Epidermal melanocyte (primary cell): ENCODE measurements at regions not wholly inside any gene's neighbourhood (a gene's known extent, or its start where the extent isn't known, plus 50 kb on each side); places are given as distances from the start of the nearest gene placed in this dataset.
"Not testable (repeated sequence)": the region's sequence is repeated elsewhere in the genome, so short reads cannot be mapped to it uniquely, and the experiment has no call there.

Experiments
- DNase-seq: peaks from one replicate; pipeline ENCODE4 v3.0.0; 2011; ENCODE audit warnings: low spot score; ENCODE audit not compliant: insufficient read length

DNA sequence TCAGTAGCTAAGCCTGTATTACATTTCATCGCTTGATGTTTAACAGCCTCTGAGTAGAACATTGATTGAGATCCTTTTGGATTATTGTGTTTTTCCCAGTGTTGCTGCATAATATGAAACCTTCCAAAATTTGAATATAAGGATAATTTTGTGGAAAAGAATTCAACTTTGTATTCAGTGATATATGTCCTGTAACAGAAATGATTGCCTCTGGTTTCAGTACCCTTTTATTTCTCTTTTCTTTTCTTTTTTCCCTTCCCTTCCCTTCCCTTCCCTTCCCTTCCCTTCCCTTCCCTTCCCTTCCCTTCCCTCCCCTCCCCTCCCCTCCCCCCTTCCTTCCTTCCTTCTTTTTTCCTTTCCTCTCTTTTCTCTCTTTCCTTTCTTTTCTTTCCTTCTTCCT is 74.6 kb downstream of the UTRN start:
- no peak for DNase-seq

DNA sequence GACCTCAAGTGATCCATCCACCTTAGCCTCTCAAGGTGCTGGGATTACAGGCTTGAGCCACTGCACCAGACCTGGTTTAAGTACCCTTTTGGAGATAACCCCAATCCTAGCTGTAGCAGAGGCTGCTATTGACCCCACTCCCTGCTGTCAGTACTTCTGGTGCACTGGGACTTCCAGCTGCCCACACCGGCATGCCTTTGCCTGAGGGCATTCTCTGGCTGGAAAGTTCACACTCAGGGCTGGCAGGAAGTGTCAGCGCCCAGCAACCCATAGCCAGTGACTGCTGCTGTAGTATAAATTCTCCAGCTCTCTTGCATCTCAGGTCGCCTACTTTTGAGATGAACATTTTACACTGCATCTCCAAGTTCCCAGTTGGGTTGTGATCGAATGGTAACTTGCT is 75.3 kb downstream of the UTRN start:
- DNase-seq: no peak

DNA sequence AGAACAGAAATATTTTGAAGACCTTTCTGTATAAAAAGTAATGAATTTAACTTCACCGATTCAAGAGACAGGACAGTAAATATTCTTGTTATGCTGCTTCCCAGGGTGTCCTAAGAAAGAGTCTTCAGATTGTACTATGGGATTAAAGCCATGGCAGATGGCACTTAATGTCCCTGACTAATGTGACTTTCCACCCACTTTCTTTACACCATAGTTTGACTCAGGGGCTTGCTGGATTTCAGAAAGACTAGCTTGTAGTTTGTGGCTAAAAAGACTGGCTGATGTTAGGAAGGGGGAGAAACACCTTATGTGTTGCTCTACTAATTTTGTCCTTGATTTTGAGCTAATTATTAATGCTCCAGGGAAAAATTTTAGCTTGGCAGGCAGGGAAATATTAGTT is 75.9 kb downstream of the UTRN start:
- DNase-seq: no peak

DNA sequence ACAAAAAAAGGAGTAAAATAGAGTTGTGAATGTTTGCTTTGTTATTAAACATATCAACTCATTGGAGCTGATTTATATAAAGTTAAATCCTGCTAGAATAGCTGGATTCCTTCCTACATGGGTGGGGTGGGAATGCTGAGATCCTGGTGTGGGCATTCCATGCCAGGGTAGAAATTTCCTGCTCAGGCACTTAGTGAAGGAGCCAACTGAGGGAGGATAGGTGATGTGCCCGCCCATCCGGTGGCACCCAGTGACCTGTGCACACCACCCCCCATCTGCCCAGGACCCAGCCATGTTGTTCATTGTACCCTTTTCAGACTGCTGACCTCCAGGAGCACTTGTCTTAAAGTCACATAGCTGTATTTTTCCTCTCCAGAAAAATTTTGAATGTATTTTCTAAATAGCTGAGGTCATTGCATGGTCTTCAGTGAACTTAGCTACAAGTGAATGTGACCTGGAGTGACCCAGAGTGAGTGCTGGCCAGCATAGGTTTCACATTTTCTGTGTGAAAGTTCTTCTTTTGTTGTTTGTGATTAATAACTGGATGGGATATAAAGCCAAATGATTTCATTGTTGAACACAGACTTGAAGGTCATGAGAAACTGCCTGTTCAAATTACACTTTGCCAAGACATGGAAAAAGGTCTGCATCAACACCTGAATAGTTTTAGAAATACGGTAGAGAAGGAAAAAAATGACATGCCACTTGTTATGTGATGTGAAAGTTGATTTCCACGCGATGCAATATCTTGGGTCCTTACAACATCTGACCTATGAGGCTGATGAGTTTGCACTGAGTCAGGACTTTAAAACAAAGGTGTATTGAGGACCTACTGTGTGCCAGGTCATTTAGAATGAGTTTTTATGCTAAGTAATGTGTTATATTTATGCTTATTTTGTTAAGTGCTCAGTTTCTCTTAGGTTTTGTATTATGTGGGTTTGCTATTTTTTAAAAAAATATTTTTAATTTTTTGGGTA is 77.2 kb downstream of the UTRN start:
- DNase-seq: no peak

DNA sequence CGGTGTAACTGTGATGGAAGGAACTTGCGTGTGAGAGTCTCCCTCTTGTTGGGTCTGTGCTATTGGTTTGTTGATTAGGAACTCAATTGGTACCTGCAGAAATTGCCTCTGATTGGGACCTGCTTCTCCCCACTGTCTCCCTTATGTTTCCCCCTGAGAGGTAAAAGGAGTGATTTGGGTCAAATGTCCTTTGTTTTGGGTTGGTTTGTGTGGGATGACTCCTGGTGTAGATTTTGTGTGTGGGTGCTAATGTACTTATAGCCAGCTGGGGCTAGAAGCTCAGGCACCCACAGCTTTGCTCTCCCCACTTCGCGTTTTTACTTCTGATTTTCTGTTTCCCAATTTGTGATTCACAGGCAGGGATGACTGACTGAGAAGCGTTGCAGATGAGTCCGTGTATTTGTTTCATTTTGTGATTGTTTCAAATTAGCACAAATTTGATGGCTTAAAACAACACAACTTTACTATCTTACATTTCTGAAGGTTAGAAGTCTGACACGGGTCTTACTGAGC is 79.1 kb downstream of the UTRN start:
- DNase-seq: no peak

DNA sequence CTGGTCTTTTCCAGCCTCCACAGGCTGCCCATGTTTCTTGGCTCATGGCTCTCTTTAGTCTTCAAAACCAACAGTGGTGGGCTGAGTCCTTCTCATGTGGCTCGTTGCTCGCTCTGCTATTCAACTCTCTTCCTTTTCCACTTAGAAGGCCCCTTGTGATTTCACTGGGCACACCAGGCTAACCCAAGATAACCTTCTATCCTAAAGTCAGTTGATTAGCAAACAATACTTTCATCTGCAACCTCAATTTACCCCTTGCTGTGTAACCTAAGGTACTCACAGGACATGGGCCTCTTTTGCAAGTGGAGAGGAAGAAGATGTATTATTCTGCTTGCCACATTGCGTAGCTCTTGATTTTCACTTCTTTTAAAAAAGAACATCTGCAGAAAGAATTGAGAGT is 79.6 kb downstream of the UTRN start:
- DNase-seq: no peak

DNA sequence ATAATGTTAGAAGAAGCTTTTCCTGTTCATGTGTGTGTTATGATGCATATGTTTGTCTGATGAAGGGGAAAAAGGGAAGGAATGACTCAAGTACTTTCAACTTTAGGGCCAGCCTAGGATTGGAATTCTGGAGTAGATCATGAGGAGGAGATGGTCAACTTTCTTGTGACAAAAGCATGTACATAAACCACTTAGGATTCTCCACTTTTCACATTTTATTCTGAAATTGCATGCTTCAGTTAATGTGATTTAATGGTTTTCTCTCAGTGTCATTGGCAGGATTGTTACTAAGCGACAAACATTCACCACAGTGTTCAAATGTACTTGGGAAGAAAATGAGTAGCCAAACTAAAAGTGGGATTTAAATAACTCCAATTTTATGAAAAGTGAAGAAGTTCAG is 80.1 kb downstream of the UTRN start:
- DNase-seq: no peak

DNA sequence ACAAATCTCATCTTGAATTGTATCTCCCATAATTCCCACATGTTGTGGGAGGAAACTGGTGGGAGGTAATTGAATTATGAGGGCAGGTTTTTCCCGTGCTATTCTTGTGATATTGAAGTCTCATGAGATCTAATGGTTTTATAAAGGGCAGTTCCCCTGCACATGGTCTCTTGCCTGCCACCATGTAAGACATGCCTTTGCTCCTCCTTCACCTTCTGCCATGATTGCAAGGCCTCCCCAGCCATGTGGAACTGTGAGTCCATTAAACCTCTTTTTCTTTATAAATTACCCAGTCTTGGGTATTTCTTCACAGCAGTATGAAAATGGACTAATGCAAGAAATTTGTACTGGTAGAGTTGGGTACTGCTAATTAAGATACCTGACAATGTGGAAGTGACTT is 84.6 kb downstream of the UTRN start:
- DNase-seq: not testable (repeated sequence)

DNA sequence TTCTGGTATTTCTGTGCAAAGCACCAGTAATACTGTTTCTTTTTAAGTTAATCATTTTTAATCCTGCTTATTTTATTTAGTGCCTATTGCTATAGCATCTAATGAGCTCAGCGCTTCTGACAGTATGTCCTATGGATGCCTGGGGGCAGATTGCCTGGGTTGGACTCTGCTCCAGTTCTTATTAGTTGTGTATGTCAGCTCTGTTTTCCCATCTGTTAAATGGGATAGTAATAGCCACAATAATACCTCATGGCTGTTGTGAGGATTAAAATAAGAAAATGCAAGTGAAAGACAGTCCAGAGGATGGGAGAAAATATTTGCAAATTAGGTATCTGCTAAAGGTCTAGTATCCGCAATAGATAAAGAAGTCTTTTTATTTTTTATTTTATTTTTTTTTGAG is 87.0 kb downstream of the UTRN start:
- no peak for DNase-seq

DNA sequence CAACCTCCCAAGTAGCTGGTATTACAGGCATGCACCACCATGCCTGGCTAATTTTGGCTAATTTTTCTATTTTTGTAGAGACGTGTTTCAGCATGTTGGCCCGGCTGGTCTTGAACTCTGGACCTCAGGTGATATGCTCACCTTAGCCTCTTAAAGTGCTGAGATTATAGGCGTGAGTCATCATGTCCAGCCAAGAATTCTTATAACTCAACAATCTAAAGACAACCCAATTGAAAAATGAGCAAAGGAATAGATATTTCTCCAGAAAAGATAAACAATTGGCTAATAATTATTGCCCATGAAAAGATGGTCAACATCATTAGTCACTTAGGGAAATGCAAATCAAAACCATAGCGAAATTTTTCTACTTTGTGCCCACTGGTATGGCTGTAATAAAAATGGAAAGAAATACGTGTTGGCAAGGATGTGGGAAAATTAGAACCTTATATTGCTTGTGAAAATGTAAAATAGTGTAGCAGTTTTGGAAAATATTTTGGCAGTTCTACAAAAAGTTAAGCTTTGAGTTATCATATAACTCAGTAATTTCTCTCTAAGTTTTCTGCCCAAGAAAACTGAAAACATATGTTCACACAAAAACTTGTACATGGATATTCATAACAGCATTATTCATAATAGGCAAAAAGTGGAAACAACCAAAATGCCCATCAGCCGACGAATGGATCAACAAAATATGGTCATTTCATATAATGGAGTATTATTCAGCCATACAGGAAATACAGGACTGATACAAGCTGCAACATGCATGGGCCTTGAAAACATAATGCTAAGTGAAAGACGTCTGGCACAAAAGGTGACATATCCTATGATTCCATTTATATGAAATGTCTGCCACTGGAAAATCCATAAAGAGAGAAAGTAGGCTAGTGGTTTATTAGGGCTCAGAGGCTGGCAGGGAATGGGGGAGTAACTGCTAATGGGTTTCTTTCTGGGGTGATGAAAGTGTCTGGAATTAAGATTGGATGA is 87.8 kb downstream of the UTRN start:
- no peak for DNase-seq

DNA sequence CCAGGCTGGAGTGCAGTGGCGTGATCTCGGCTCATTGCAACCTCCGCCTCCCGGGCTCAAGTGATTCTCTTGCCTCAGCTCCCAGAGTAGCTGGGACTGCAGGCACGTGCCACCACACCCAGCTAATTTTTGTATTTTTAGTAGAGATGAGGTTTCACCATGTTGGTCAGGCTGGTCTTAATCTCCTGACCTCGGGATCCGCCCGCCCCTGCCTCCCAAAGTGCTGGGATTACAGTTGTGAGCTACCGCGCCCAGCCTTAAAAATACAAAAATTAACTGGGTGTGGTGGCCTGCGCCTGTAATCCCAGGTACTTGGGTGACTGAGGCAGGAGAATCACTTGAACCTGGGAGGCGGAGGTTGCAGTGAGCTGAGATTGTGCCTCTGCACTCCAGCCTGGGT is 89.4 kb downstream of the UTRN start:
- not testable (repeated sequence) for DNase-seq

DNA sequence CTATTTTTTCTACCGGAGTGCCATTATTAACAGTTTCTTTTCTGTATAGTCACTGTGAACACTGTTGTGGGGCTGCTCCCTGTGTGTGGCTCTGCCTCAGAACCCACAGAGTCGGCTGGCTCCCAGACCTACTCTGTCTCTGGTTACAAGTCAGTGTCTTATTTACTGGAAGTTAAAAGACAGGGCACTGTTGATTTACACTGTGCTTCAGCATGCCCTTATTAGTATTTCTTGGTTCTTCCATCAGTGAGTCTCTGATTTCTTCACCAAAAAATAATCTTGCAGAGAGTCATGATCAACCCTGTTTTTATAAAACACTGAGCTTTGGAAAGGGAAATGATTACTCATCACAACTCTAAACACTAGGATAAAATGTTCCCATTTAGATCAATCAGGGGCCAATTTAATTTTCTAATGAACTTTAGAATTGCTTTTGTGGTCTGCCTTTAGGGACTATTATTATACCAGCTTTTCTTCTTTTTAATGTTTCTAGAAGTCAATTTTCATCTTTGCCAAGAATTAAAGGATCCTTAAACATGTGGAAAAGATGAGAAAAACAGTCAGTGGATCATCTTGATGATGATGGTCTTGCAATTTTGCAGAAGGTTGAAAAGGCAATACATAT is 92.6 kb downstream of the UTRN start:
- DNase-seq: peak; percentile 17

DNA sequence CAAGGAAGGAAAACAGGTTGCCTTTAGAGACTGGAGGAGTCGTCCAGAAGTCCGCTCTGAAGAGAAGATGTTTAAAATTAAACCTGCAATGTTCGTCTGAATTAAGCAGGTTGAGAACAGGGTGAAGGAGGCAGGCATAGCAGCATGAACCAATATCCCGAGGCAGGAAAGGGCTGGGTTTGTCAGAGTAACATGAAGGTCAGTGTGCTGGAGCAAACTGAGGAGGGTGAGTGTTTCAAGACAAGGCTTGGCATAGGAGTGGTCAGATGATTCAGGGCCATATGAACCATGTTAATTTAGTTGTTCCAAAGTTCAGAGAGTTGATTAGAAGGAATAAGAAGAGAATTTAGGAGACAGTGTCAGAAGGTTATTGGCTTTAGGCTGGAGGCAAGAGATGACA is 93.3 kb downstream of the UTRN start:
- no peak for DNase-seq

DNA sequence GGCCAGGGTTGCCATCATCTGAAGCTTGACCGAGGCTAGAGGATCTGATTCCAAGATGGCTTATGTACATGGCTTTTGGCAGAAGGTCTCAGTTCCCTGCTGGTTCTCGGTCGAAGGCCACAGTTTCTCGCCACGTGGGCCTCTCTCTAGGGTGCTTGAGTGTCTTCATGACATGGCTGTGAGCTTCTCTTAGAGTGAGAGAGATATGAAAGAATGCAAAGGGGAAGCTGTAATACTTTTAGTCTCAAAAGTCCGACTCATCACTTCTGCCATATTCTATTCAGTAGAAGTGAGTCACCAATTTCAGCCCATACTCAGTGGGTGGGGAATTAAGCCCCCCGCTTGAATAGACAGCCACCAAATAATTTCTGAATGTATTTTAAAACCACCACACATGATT is 94.2 kb downstream of the UTRN start:
- DNase-seq: no peak

DNA sequence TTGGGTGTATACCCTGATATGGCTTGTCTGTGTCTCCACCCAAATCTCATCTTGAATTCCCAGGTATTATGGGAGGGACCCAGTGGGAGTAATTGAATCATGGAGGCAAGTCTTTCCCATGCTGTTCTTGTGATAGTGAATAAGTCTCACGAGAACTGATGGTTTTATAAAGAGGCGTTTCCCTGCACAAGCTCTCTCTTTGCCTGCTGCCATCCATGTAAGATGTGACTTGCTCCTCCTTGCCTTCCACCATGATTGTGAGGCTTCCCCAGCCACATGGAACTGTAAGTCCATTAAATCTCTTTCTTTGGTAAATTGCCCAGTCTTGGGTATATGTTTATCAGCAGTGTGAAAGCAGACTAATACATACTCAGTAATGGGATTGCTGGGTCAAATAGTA is 96.4 kb downstream of the UTRN start:
- DNase-seq: not testable (repeated sequence)

DNA sequence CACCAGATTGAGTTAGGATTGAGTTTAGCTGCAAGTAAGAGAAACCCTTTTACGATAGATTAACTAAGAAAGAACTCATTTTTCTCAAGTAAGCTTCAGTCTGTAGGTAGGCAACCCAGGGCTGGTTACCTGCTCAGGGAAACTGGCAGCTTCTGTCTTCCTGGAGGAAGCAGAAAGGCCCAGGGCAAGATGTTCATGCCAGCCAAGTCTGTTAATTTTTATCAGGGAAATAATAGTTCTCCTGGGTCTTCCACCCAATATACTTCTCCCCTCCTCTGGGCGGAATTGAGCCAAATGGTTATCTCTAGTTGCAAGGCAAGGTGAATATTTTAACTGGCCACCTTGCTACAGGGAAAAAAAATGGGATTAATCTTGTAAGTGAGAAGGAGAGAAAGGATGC is 98.2 kb downstream of the UTRN start:
- DNase-seq: no peak

DNA sequence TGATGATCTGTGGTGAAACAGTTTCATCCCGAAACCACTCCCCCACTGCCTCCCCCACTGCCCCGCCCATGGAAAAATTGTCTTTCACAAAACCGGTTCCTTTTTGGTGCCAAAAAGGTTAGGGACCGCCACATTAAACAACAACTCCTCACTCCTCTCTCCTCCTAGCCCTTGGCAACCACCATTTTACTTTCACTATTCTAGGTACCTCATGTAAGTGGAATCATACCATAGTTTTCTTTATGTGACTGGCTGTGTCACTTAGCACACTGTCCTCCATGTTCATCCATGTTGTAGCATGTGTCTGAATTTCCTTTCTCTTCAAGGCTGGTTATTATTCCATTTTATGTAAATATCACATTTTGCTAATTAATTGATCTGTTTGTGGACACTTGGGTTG is 99.3 kb downstream of the UTRN start:
- no peak for DNase-seq

DNA sequence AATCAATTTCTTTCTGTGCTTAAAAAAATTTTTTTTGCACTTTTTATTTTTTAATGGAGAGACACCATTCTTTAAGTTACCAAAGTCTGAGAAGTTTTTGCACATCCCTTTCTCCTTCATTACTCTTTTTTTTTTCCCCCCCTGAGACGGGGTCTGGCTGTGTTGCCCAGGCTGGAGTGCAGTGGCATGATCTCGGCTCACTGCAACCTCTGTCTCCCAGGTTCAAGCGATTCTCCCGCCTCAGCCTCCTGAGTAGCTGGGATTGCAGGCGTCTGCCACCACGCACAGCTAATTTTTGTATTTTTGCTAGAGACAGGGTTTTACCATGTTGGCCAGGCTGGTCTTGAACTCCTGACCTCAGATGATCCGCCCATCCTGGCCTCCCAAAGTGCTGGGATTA is 104.3 kb downstream of the UTRN start:
- not testable (repeated sequence) for DNase-seq

DNA sequence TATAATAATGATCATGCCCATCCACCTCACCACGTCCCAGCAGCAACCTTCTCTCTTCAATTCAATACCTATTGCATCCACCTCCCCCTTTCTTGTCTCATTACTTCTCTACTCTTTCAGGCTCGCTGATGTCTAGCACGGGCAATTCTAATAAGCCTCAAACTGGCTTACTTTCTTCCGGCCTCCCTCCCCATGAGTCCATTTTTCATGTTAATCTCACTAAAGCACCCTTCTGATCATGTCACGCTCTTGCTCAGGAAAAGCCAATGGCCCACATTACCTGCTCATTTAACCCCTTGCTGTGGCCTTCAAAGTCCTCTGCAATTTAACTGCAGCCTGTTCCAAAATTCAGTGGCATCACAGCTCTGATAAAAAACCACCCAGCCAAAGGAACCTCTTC is 105.1 kb downstream of the UTRN start:
- no peak for DNase-seq

DNA sequence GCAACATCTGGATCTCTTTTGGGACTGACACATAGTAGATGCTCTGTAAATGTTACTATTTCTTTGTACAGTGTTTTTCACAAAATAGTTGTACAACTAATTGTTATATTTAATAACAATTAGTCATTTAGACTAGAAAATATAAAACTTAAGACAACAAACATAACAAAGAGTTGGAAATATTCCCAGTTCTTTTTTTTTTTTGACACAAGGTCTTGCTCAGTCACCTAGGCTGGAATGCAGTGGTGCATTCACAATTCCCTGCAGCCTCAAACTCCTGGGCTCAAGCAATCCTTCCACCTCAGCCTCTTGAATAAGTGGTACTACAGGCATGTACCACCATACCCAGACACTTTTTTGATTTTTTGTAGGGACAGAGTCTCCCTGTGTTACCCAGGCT is 105.8 kb downstream of the UTRN start:
- DNase-seq: no peak

DNA sequence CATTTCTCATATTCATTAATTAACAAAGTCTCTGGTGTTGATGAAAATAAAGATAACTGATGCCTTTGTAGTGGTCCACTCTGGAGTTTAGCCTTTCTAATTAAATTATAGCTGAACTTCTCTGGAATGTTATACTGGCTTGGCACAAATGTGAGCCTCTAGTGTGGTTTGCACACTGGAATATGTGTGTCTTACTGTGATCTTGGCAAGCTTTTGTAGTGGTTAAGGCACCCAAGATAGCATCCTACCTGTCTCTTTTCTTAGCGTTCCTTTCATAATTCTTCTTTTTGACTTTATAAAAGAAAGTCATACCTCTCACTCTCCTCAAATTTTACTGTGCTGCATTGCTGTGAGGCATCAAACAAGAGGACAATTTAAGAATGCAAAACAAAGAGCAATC is 107.4 kb downstream of the UTRN start:
- no peak for DNase-seq

DNA sequence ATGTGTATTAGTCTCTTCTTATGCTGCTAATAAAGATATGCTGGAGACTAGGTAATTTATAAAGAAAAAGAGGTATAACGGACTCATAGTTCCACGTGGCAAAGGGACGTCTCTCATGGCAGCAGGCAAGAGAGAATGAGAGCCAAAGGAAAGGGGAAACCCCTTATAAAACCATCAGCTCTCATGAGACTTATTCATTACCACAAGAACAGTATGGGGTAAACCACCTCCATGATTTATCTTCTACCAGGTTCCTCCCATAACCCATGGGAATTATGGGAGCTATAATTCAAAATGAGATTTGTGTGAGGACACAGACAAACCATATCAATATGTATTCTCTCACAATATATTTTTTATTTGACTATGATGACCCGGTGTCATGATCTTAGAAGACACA is 109.1 kb downstream of the UTRN start:
- no peak for DNase-seq
